Sigmoid colon (tissue), 6 donors: ENCODE measurements at regions not wholly inside any gene's neighbourhood (a gene's known extent, or its start where the extent isn't known, plus 50 kb on each side); places are given as distances from the start of the nearest gene placed in this dataset.

Source experiments
- DNase-seq: peaks from one replicate; pipeline ENCODE4 v3.0.0-alpha.2; 2019
- H3K27ac ChIP-seq, 4 donors: fragments of 200-600 bp; sonication (generic); one replicate each; pipeline ENCODE4 v1.5.1; 2016 to 2019; ENCODE audit warnings: mild to moderate bottlenecking in 1 of 4
- H3K27me3 ChIP-seq, 3 donors: fragments of 200-600 bp; sonication (generic); one replicate each; pipeline ENCODE4 v1.5.1; 2019; ENCODE audit warnings: mild to moderate bottlenecking in 1 of 3
- H3K36me3 ChIP-seq, 4 donors: fragments of 200-600 bp; sonication (generic); one replicate each; pipeline ENCODE4 v1.5.1; 2016 to 2019
- H3K4me1 ChIP-seq, 4 donors: fragments of 200-600 bp; sonication (generic); one replicate each; pipeline ENCODE4 v1.5.1; 2017 to 2019
- H3K4me3 ChIP-seq, 4 donors: fragments of 200-600 bp; sonication (generic); one replicate each; pipeline ENCODE4 v1.5.1; 2017 to 2019; ENCODE audit warnings: mild to moderate bottlenecking in 2 of 4, moderate library complexity in 1 of 4
- H3K9me3 ChIP-seq, 4 donors: fragments of 200-600 bp in 3 of 4; sonication (generic) in 3 of 4; one replicate each; pipeline versions ENCODE4 v1.5.1 to v1.6.1; 2013 to 2019
- EP300 ChIP-seq, 4 donors: sonication (generic); formaldehyde crosslinking; IDR thresholded peaks; one replicate each; pipeline ENCODE4 v1.6.1; 2017; ENCODE audit warnings: antibody characterized with exemption in 4 of 4
- POLR2A ChIP-seq, 2 donors: fragments of 450-650 bp; IDR thresholded peaks; one replicate each; pipeline ENCODE4 v1.6.1; 2016; ENCODE audit warnings: antibody characterized with exemption in 2 of 2, mild to moderate bottlenecking in 2 of 2, moderate library complexity in 2 of 2
- POLR2AphosphoS5 ChIP-seq, 4 donors: sonication (generic); formaldehyde crosslinking; IDR thresholded peaks; one replicate each; pipeline ENCODE4 v1.6.1; 2017; ENCODE audit warnings: antibody characterized with exemption in 4 of 4
- WGBS, 2 donors: extraction: QIAGEN DNeasy Blood & Tissue Kit; methylation state at CpG; one replicate each; pipeline ENCODE4 v1.1.7; 2013; 5-methylcytosine and 5-hydroxymethylcytosine counted together
- intact Hi-C: fragments of 100-400 bp; cut with DNase I; formaldehyde crosslinking; loops from one replicate; pipeline ENCODE4 v1.15.1; 2023
- TF ChIP-seq, protein P1 (sequence below), 4 experiments: fragments of 450-650 bp in 3 of 4; fragments of 200-600 bp in 1 of 4; IDR thresholded peaks; one replicate each; pipeline ENCODE4 v1.5.1; 2016 to 2019; ENCODE audit warnings: antibody characterized with exemption in 4 of 4, mild to moderate bottlenecking in 3 of 4, moderate library complexity in 2 of 4
- donor health status: healthy with polysubstance abuse.
- donor health status: healthy.

GRCh38 chr7:120054376-120055100 lies 218.4 kb upstream of the KCND2 start:
- Histone ChIP-seq H3K36me3 (no peaks in the 10 kb centered on the region), H3K27ac (peak overlapping the region in 1 of 4 donors; percentile 62), H3K4me1 (no peaks in the 10 kb centered on the region), H3K9me3 (no peaks in the 10 kb centered on the region), H3K27me3 (no peaks in the 10 kb centered on the region), H3K4me3 (no peak overlapping the region)
- TF ChIP-seq, protein P1, sequence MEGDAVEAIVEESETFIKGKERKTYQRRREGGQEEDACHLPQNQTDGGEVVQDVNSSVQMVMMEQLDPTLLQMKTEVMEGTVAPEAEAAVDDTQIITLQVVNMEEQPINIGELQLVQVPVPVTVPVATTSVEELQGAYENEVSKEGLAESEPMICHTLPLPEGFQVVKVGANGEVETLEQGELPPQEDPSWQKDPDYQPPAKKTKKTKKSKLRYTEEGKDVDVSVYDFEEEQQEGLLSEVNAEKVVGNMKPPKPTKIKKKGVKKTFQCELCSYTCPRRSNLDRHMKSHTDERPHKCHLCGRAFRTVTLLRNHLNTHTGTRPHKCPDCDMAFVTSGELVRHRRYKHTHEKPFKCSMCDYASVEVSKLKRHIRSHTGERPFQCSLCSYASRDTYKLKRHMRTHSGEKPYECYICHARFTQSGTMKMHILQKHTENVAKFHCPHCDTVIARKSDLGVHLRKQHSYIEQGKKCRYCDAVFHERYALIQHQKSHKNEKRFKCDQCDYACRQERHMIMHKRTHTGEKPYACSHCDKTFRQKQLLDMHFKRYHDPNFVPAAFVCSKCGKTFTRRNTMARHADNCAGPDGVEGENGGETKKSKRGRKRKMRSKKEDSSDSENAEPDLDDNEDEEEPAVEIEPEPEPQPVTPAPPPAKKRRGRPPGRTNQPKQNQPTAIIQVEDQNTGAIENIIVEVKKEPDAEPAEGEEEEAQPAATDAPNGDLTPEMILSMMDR (IDR thresholded peaks at IDR 0.05): no peak
- TF ChIP-seq POLR2AphosphoS5 (IDR thresholded peaks at IDR 0.05) (no peak), POLR2A (IDR thresholded peaks at IDR 0.05) (no peak), EP300 (IDR thresholded peaks at IDR 0.05) (no peak)
- DNase-seq: no peak
- 70 to 77% methylated on average over 12 of the region's 12 CpGs for WGBS, 2 donors
- intact Hi-C loops: no loop called here

GRCh38 chr7:120055300-120055699 lies 217.7 kb upstream of the KCND2 start:
- WGBS, 2 donors: 83 to 88% methylated on average over 4 of the region's 4 CpGs
- H3K4me3 ChIP-seq: no peak overlapping the region
- intact Hi-C loops: no loop called here

GRCh38 chr7:120056227-120056626 lies 216.7 kb upstream of the KCND2 start:
- no peaks in the 10 kb centered on the region for H3K27me3 ChIP-seq
- no peak for DNase-seq
- no peaks in the 10 kb centered on the region for H3K9me3 ChIP-seq
- no peak overlapping the region for H3K4me3 ChIP-seq
- intact Hi-C loops: no loop called here
- no peaks in the 10 kb centered on the region for H3K36me3 ChIP-seq
- no peak overlapping the region for H3K27ac ChIP-seq
- H3K4me1 ChIP-seq: no peaks in the 10 kb centered on the region
- 89 to 91% methylated on average over 4 of the region's 4 CpGs for WGBS, 2 donors
- TF ChIP-seq, protein P1 (IDR thresholded peaks at IDR 0.05): no peak
- no peak for TF ChIP-seq POLR2A (IDR thresholded peaks at IDR 0.05)
- TF ChIP-seq EP300 (IDR thresholded peaks at IDR 0.05): no peak
- no peak for TF ChIP-seq POLR2AphosphoS5 (IDR thresholded peaks at IDR 0.05)

More at GRCh38 chr7:120055300-120055699, 217.7 kb upstream of the KCND2 start:
- no peaks in the 10 kb centered on the region for H3K9me3 ChIP-seq
- no peaks in the 10 kb centered on the region for H3K36me3 ChIP-seq
- H3K27me3 ChIP-seq: no peaks in the 10 kb centered on the region
- no peaks in the 10 kb centered on the region for H3K4me1 ChIP-seq
- TF ChIP-seq EP300 (IDR thresholded peaks at IDR 0.05): no peak
- TF ChIP-seq, protein P1 (IDR thresholded peaks at IDR 0.05): no peak
- TF ChIP-seq POLR2A (IDR thresholded peaks at IDR 0.05): no peak
- no peak for TF ChIP-seq POLR2AphosphoS5 (IDR thresholded peaks at IDR 0.05)
- DNase-seq: no peak
- peak overlapping the region in 1 of 4 donors; percentile 62 for H3K27ac ChIP-seq

- DNase-seq: no peak
- Histone ChIP-seq H3K4me1 (no peaks in the 10 kb centered on the region), H3K9me3 (no peaks in the 10 kb centered on the region), H3K27me3 (no peaks in the 10 kb centered on the region), H3K27ac (no peak overlapping the region), H3K36me3 (no peaks in the 10 kb centered on the region), H3K4me3 (no peak overlapping the region)
- TF ChIP-seq POLR2A (IDR thresholded peaks at IDR 0.05) (no peak), POLR2AphosphoS5 (IDR thresholded peaks at IDR 0.05) (no peak), EP300 (IDR thresholded peaks at IDR 0.05) (no peak)
- TF ChIP-seq, protein P1 (IDR thresholded peaks at IDR 0.05): no peak
- 77 to 87% methylated on average over 1 of the region's 1 CpG for WGBS, 2 donors
- intact Hi-C loops: no loop called here
These were observed 213.3 kb upstream of the KCND2 start for GRCh38 chr7:120059641-120060040.

DNA sequence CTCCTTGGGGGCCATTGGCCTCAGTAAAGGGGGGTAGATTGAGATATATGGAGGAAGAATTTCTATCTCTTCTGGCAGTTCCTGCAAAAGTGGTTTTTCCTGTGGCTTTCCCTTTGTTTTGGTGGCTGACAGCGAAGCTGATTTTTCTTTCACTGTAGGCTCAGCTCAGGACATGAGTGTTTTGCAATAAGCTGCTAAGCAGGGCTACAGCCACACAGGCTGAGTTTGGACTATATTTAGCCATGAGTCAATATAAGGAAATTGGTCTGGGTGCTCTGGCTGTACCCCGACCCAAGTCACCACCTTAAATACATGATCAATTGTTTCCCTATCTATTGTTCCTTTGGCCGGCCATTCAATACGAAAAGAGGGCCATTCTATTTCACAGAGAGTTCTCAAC lies 212.7 kb upstream of the KCND2 start:
- Histone ChIP-seq H3K36me3 (no peaks in the 10 kb centered on the region), H3K9me3 (no peaks in the 10 kb centered on the region), H3K27me3 (no peaks in the 10 kb centered on the region), H3K27ac (no peak overlapping the region), H3K4me1 (no peaks in the 10 kb centered on the region), H3K4me3 (no peak overlapping the region)
- no peak for DNase-seq
- no peak for TF ChIP-seq POLR2AphosphoS5 (IDR thresholded peaks at IDR 0.05)
- TF ChIP-seq EP300 (IDR thresholded peaks at IDR 0.05): no peak
- TF ChIP-seq, protein P1 (IDR thresholded peaks at IDR 0.05): no peak
- no peak for TF ChIP-seq POLR2A (IDR thresholded peaks at IDR 0.05)
- 69 to 89% methylated on average over 4 of the region's 4 CpGs for WGBS, 2 donors
- intact Hi-C loops: no loop called here
